ENCODE measurements at regions not wholly inside any gene's neighbourhood (a gene's known extent, or its start where the extent isn't known, plus 50 kb on each side); places are given as distances from the start of the nearest gene placed in this dataset.

DNA sequence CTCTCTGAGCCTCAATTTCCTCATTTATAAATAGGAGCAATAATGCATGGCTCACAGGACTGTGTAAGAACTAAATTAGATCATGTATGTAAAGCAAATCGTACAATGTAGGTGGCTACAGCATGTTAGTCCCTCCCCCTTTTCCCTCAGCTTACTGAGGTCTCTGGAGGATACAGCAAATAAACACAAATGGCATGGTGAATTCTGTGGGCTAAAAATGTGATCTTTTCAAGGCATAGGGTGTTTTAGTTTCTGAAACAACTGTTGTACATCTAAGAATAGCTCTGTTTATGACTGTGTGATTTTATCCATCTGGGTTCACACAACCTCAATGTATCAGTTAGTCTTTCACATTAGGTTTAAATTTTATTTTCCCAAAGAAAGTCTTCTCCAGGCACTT is 121.2 kb upstream of the PLEKHG7 start:
- DNase-seq (ENCODE audit: low read depth) = no peak

GRCh38 chr12:92574911-92575570 is 127.7 kb upstream of the PLEKHG7 start:
- no peak for DNase-seq (ENCODE audit: low read depth)

DNA sequence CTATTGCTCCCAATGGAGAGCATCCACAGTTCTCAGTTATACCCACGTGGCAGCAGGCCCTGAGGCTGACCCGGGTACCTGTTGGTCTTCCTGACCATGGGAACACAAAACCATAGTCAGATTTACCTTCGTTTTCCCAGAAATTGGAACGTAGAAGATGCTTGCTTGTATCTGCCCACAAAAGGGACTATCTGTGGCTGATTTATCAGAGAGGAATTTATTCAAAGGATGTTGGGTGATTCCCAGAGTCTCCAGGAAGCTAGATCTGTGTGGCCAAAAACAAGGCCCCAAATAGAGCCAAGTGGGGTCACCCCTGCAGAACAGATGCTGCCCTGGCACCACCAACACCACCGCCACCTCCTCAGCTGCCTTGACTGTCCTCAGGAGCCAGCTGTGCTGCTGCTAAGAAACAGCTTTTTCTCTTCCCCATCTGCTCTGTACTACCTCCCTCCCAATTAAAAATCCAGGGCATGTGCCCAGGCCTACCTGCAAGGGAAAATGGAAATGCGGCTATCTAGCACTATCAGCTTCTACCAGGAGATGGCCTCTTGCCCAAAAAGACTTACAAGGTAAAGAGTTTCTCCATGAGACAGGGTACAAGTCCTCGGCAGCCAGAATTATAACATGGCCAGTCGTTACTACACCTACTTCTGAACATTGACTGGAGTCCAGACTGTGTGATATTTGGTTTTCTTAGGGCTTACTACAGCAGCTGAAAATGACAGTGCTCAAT is 128.6 kb upstream of the PLEKHG7 start:
- DNase-seq (ENCODE audit: low read depth) = no peak

DNA sequence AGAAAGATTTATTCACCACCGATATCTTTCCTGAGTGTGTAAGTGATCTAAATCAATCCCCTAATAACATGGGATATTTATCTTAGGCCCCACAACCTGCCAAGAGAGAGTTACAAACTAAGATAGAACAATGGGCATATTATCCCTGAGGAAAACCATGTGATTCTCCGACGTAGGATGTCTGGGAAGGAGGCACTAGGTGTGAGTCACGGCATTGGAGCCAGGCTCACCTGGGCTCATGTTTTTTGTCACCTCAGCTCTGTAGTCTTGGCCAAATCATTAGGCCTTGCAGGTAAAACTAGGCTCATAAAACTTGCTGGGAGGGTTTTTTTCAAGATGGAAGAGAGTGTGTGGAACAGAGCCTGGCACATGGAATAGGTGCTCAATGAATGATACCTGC is 129.7 kb upstream of the PLEKHG7 start:
- DNase-seq (ENCODE audit: low read depth) = no peak

DNA sequence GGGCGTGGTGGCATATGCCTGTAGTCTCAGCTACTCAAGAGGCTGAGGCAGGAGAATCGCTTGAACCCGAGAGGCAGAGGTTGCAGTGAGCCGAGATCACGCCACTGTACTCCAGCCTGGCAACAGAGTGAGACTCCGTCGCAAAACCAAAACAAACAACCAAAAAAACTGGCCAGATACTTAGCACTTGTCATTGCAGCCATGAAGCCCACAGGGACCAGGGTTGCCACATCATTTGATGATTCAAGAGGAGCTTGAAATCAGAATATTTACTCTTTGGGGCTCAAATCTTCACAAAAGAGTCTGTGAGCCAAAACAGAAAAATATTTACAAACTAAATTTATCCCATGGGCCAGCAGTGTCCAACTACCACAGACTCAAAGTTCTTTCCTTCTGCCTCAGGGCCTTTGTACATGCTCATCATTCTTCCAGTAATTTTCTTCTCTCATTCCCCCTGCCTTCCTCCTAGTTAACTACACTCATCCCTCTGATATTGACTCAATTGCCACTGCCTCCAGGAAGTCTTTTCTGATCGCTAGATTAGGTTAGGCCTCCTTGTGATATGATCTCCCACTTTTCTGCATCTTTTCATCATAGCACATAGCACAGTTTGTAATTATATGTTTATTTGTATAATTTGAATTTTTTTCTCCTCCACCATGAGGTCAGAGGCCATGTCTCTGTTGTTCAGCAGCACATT is 130.8 kb upstream of the PLEKHG7 start:
- no peak for DNase-seq (ENCODE audit: low read depth)

DNA sequence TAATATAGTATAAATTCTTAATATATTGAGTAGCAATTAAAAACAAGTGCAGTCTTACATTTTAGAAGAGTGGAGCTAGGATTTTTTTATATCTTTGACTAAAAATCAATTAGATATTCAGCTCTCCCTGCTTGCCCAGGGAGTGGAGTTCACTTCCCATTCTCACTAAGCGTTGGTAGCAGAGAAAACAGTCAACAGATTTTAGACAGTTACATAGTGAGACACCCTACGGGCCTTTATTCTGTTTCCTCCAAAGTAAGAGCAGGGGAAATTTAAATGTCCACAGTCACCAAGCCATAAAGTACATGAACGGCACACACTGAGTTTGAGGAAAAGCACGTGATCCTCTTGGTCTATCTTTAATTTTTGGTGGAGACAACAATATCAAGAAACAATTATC is 131.6 kb upstream of the PLEKHG7 start:
- DNase-seq (ENCODE audit: low read depth) = no peak

- DNase-seq (ENCODE audit: low read depth) = no peak
These were observed 132.6 kb upstream of the PLEKHG7 start for GRCh38 chr12:92570056-92570753.

- no peak for DNase-seq (ENCODE audit: low read depth)
These were observed 134.1 kb upstream of the PLEKHG7 start for GRCh38 chr12:92568691-92569090.

GRCh38 chr12:92566448-92567019 is 136.3 kb upstream of the PLEKHG7 start:
- no peak for DNase-seq (ENCODE audit: low read depth)

DNA sequence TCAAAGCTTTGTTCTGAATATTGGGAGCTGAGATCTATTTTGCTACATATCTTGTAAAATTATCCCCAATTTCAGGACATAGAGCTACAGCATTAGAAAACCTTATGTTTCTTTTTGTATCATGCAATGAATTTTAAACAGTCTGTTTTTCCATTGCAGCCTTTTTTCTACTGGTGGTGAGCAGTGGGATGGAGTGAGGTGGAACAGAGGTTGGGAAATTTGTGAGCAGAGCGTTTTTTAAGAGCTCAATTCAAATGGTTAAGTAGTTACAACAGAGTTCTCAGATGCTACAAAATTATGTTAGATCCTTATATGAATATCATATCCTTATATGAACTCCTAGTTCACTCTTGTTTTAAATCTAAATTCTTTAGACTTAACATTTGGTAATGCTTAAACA is 139.0 kb upstream of the PLEKHG7 start:
- DNase-seq (ENCODE audit: low read depth) = no peak

- DNase-seq (ENCODE audit: low read depth) = no peak
These were observed 140.6 kb upstream of the PLEKHG7 start for GRCh38 chr12:92562063-92562734.

DNA sequence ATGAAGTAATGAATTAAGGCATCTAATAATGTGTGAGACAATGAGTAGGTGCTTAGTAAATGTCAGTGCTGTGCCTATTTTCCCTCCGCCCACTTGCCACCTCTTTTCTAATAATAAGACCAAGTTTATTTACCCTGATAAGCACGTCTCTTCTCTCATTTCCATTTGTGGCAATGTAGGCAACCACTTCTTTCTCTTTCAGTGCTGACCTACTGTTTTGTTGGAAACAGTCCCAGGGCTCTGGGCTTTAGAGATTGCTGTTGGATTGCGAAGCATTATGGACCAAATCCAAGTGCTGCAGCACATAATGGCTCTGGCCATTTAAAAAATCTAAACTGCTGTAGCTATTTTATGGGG is 141.3 kb upstream of the PLEKHG7 start:
- DNase-seq (ENCODE audit: low read depth) = no peak

GRCh38 chr12:92560713-92561542 is 141.9 kb upstream of the PLEKHG7 start:
- no peak for DNase-seq (ENCODE audit: low read depth)

GRCh38 chr12:92558806-92559205 is 144.0 kb upstream of the PLEKHG7 start:
- no peak for DNase-seq (ENCODE audit: low read depth)

- no peak for DNase-seq (ENCODE audit: low read depth)
These were observed 144.5 kb upstream of the PLEKHG7 start for GRCh38 chr12:92558215-92558773.

DNA sequence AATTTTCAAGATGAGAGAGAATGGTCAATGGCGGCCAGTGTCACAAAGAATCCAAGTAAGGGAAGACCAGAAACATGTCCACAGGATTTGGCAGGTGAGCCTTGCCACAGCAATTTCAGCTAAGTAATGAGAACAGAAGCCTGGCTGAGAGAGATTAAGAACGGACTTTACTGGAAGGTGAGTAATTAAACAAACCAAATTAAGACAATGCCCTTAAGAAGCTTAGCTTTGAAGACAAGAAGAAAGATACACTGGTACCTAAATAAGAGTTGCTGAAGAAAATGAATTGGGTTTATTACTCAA is 145.4 kb upstream of the PLEKHG7 start:
- DNase-seq (ENCODE audit: low read depth) = no peak

DNA sequence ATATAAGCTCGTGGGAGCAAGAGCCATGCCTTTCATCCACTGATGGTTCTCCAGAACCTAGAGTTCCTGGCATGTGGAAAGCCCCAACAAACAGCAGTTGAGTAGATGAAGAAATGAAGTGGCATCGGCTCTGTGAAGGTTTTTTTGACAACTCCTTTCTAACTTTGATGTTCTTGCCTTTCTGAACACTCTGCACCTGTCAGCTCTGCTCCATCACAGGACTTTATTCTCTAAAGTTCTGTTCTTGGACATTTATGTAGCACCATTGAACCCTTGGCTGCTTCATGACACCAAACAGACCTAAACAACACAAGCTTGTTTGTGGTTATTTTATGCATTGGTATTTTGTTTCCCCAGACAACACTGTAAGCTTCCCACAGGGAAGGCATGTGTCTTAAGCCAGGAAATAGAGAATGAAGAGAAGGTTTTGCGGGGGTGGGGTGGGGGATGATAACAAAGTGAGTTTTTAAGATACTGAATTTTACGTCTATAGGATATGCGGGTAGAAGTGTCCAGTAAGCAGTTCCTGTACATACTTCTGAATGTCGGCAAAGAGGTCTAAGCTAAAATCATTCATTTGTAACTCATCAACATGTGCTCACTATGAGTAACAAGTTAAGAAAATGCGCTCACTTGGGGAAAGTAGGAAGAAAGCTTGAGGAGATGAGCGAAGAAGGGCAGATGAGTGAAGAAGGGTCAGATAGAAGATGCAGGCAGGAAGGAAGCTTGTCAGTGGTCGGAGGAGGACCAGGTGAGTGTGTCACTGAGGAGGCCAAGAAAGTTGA is 146.0 kb upstream of the PLEKHG7 start:
- no peak for DNase-seq (ENCODE audit: low read depth)

GRCh38 chr12:92556141-92556540 is 146.6 kb upstream of the PLEKHG7 start:
- no peak for DNase-seq (ENCODE audit: low read depth)

GRCh38 chr12:92554158-92555073 is 148.4 kb upstream of the PLEKHG7 start:
- DNase-seq (ENCODE audit: low read depth) = no peak
